ENCODE measurements at regions not wholly inside any gene's neighbourhood (a gene's known extent, or its start where the extent isn't known, plus 50 kb on each side); places are given as distances from the start of the nearest gene placed in this dataset.

DNA sequence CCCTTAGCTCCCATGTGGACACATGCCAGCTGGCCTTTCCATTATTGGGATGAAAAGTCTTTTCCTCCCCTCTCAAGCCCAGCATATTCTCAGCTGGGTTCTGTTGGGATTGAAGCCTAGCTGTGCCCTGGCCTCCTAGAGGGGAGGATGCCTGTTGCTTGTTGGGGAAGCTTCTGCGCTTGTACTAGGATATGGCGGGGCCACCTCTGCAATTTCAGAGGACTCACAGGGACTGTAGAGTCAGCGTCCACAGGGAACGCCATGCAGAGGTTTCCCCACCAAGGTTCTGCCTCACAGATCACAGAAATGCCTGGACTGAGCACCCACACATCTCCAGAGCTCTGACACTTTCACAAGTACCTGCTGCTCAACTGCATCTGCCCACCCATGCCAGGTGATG, 288.7 kb upstream of the FOXQ1 start:
- no peak for DNase-seq

DNA sequence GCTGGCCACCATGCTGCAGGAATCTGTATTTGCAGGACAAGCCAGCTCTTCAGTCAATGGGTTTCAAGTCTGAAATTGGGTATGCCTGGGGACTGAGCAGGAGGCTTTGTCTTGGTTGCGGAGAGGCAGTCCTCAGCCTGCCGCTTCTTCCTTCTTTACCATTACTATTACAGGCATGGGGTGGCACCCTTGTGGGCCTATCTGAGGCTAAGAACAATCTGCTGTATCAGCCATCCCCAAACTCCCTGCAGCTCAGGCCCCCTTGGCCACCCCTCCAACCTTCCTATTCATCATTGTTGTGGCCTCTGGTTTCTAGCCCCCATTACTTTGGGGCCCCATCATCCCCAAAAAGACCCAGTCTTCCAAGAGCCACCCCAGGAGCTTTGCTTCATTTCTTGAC, 289.2 kb upstream of the FOXQ1 start:
- no peak for DNase-seq

DNA sequence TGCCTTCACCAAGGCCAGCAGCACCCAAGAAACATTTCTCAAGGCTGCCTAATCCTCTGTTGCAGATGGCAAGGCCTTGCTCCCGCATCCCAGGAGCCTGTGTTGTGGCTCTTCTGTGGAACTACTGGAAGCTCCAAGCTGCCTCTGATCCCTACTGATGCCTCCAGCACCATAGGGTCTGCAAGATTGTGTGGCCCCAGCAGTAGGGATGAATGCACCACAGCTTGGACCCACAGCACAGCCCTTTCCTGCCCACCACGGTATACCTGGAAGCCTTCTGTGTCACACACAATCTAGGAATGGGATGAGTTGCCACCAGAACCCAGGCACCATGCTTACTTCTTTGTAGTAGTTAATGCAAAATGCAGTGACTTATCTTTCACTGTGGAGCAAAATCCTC, 291.1 kb upstream of the FOXQ1 start:
- no peak for DNase-seq

DNA sequence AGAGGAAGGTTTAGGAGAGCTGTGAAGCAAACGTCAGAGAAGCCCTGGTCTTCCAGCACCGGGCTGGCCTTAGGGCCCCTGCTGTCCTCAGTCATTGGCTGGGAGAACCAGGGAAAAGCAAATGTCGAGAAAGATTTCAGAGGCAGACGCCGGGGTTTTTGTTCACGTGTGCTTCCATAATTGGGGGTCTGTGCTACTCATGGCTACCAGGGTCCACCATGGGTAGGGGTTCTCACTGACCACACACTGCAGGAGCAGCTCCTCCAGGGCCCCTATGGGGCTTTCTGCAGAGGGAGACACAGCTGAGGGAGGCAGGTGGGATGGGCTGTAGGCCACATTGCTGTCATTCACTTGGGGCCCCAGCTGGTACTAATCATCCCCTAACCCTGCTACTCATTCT, 291.8 kb upstream of the FOXQ1 start:
- no peak for DNase-seq

DNA sequence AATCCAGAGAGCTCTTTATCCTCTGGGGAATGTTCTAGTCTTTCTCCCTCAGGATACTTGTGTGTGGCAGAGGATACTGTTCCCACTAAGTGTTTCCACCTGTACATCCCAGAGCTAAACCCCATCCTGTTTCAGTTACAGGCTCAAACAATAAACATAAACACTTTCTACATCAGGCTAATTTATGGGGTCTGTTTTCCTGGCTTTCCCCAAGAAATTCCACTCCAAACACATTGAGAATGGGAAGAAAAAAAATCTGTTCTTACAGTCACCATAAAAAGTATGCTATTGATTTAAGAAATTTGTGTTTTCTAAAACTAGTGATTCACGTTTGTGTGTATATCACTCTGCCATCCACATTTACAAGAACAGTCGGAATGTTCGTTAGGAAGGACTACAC, 293.9 kb upstream of the FOXQ1 start:
- DNase-seq: no peak

DNA sequence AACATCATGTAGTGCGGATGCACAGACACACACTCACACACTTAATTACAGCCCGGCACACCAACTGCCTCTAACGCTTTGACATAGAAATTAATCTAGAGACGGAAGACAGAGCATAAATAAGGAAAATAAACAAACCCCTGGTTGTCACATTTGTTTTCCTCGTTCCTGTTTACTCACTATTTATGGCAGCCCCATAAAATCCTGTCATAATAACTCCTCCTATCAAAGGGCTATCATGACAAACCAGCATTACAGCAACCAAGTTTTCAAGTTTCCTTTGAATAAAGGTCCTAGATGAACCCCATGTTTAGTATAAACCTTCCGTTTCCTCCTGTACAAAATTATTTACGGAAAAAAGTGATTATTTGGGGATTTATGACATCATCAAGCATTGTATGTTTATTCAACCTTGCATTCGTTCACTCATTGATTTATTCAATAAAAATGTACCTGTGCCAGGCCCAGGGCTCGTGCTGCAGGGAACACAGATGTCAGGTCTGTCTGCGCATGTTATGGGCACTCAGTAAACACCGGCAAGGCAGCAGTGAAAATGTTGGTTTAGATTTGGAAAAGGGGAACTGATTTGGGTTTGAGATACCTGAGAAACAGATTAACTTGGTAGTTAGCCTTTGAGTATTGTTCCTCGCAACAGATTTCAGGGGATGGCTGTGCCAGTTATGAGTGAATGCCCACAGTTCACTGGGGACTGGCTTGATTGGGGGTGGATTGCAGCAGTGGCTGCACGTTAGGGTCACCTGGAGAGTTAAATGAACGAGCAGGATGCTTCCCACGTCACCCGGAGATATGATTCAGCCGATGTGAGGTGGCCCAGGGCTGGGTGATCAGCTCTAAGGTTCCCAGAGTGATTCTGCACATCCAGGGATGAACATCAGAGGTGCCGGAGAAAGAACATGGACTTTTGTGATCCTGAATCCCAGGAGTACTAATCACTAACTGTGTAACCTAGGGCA, 295.3 kb upstream of the FOXQ1 start:
- no peak for DNase-seq

DNA sequence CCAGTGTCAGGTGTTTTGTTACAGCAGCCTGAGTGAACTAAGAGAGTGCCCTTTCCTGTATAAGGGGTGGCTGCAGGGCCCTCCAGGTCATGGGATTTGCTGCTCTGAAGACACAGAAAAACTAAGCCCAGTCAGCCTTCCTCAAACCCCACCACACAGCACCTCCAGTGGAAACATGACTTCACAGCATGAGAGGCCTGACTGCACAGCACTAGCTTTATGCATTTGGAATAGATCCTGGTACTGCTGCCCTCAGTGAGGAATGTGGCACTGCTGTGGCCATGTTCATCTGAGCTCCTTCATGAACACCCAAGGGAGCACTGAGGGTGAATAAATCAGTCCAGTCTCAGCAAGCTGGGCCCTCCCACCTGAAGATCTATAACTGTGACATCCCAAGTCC, 296.1 kb upstream of the FOXQ1 start:
- DNase-seq: no peak

DNA sequence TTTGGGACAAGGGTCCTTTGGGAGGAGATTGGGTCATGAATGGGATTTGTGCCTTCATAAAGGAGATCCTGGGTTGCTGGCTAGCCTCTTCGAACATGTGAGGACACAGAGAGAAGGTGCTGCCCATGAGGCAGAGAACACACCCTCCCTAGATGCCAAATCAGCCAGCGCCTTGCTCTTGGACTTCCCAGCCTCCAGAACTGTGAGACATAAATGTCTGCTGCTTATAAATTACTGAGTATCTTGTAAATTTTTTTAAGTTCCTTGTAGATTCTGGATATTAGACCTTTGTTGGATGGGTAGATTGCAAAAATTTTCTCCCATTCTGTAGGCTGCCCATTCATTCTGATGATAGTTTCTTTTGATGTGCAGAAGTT, 297.5 kb upstream of the FOXQ1 start:
- no peak for DNase-seq

DNA sequence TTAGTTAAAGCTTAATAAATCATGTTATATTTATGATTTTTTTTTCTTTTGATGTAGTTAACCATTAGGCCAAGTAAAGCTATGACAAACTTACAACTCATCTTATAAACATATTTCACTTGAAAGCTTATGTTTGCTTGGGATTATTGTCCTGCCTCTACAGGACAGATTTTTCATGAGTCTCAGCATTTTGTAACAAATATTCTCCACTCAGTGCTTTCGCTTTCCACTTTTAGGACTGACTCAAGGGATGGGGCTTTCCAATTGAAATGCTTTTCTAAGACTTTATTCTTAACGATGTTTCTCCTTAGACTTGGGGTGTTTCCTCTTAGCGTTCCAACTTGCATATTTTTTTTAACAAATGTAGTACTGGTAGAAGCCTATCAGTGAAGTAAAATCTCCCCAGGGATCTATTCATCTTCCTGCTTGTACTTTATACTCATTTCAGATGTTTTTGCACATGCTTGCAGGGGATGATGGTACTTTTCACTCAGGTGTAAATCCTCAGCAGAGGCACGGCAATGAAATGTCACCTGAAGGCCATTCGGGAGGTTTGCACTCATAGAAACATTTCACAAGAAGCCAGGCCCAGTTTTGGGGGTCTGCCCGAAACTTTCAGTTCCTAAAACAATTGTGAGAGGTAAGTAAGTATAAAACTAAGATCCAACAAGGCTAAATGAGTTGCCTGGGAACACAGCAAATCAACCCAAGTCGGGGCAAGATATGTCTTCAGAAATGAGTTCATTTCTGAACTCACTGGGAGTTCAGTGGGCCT, 298.1 kb upstream of the FOXQ1 start:
- no peak for DNase-seq

DNA sequence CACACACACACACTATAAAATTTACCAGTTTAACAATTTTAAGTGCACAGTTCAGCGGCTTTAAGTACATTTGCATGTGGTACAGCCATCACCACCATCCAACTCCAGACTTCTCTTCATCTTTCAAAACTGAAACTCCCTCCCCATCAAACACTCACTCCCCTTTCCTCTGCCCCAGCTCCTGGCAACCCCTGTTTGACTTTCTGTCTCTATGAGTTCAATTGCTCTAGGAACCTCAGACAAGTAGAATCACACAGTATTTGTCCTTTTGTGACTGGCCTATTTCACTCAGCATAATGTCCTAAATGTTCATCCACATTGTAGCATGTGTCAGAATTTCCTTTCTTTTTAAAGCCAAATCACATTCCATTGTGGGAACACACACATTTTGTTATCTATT, 302.8 kb upstream of the FOXQ1 start:
- DNase-seq: no peak

DNA sequence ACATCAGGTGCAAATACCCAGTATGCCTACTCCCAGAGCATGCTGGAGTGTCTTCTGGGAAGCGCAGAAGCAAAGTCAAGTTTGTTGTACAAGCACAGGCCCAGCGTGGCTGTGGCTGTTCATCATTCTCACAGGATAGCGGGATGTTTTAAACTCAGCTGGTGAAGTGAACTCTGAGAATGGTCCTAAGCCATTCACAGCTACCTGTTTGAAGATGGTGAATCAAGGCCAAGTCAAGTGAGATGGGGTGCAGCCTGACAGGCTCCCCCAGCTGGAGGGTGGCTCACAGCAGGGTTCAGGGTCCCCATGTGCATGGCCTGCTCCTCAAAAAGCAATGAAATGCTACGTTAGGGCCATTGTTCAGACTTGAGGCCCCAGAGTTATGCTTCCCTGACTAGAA, 304.7 kb upstream of the FOXQ1 start:
- DNase-seq: no peak

DNA sequence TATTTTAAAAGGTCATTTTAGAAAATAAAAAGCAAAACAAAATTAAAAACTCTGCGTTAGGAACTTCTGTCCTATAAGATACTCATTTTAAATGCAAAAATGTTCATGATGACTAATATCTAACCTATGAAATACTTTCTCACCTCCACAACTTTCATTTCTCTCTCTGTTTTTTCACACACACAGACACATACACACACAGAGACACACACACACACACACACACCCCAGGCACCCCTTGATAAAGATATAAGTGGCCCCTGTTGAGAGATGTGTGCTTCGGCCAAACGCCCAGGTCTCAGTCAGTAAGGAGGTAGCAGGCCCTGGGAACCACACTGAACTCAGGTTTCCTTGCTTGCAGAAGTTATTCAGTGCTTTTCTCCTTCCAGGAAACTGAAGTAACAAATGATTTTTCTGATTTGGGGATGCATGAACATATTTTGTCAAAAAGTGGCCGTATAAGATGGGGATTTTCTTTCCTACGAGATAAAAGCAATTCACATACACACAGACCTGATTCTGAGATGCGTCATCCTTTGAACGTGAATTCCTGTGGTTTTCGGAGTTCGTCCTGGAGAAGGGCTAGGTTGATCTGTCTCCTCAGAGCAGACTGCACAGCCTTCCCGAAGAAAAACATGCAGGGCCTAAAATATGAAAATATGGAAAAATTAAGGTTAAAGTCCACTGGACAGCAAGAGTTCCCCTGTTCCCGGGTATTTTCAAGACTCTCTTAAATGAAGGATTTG, 306.8 kb upstream of the FOXQ1 start:
- DNase-seq: no peak

DNA sequence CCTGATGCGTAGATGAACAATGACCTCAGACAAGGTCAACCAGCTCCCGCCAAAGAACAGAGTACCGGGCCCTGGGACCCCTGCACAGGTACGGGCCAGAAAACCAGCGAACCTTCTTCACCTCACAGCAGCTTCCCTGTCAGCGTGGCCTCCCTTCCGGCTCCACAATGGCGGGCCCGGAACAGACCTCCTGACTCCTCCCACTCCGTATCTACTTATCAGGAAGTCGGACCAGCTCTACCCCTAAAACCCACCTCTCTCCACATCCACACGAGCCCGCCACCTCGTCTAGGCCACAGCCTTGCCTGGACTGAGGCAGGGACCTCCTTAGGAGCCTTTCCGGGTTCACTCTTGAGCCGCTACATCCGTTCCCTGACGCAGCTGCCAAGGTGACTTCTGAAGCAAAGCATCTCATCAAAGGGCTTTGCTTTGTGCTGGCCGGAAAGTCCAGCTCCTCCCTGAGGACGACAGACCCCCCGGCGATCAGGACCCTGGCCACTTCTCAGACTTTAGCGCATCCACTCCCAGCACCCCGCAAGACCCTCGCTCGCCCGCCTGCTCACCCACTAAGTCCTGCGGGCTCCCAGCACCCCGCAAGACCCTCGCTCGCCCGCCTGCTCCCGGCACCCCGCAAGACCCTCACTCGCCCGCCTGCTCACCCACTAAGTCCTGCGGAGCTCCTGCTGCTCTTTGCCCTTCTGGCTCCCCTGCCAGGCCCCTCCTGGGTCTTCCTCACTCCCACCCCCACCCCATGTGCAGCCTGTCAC, 308.3 kb upstream of the FOXQ1 start:
- no peak for DNase-seq

DNA sequence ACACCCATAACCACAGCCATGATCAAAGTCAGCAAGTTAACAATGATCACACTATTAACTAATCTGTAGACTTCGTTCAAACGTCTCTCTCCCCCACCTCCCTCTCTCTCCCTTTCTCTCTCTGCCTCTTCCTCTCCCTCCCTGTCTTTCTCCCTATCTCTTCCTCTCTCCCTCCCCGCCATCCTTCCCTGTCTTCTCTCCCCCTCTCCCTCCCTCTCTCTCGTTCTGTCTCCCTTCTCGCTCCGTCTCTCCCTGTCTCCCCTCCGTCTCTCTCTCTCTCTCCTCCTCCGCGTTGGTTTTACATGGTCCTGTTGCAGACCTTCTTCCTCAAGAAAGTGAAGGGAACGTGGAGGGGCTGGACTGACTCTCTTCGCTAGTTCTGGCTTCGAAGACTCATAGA, 308.9 kb upstream of the FOXQ1 start:
- no peak for DNase-seq

DNA sequence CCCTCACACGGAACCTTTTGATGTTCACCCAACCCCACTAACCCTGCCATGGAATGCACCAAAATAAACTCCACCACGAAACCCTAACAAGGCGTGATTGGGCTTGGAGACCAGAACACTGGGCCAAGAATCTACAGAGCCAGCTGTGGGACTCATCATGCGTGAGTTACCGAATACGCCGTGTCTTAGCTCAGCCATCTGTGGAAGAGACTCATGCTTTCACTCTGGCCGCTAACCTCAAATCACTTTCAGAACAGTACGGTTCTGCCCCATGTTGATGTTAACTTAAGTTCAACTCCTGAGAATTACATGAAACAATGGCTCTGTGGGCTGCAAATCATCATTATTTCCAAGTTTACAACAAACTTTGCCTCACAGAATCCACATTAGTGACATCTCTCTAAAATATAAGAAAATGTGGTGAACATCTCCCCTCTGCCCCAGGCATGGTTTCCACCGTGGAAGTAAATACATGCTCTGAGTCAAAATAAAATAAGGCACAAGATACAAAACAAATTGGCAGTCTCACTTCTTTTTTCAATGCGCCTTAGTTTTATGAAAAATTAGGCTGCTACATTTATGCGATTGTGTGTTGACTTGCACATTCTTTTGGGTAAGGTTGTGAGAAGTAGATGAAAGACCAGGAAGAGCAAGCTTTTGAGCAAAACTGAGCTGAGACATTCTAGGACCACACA, 308.9 kb upstream of the EXOC2 start:
- no peak for DNase-seq

DNA sequence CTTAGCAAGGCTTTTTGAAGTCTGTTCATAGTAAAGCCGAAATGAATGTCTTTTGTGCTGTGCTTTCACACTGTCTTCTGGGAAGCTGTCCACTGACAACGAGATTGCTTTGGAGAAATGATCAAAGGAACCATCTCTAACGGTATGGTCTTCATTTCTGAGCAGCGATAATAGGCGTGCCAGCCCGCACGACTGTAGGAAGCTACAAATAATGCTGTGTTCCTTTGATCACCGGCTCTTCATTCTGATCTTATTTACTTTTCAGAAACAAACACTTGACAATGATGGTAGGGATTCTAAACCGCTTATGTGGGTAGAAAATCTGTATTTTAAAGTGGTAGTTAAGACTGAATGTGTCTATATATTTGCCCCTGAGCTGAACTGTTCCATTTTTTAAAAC, 306.6 kb upstream of the EXOC2 start:
- DNase-seq: no peak

DNA sequence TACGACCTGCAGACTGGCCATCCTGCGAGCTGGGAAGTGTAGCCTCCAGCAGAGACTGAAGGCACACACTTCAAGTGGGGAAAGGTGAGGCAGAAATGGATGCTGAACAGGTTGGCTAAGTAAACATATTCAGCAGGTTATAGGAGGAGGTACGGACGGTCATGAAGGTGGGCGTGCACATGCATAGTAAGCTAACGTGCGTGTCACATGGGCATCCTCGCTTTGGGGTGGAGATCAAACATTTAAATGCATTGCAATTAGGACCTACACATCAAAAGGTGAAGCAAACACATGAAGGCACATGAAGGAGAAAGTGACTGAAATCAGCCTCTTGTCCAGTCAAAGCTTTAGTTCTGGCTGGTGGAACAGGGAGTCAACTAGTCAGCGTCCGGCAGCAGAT, 305.6 kb upstream of the EXOC2 start:
- DNase-seq: no peak

DNA sequence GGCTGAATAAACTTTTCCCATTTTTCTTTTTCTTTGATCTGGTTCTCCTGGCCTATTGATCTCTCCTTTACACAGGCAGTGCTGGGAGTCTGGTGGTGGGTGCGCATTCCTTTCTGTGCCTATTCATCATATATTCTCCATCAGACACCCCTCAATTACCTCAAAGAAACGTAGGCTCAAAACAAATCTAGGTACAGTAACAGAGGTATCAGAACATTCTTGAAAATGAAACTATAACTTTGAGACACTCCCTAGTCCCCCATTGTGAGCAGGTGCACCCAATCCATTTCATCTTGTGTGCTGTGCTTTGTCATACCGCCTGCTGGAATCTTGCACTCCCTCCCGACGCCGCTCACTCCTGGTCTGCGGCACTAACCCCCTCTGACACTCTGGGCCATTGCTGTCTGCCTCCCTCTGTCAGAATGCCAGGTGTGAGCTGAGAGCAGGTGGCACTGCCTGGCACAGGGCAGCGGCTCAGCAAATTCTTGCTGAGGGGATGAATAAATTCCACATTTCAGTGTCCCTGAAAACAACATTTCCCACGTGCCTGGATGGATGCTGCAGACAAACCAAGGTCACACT, 303.4 kb upstream of the EXOC2 start:
- DNase-seq: no peak

DNA sequence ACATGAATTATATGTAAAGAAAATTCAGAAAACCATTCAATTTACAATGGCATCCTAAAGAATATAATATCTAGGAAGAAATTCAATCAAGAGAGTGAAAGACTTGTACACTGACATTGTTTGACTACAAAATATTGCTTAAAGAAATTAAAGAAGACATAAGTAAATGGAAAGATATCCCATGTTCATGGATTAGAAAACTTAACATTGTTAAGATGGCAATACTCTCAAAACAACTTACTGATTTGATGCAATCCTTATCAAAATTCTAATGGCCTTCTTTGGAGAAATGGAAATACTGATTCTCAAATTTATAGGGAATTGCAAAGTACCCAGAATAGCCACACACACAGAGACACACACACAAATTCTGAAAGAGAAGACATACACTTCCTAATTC, 298.3 kb upstream of the EXOC2 start:
- no peak for DNase-seq

DNA sequence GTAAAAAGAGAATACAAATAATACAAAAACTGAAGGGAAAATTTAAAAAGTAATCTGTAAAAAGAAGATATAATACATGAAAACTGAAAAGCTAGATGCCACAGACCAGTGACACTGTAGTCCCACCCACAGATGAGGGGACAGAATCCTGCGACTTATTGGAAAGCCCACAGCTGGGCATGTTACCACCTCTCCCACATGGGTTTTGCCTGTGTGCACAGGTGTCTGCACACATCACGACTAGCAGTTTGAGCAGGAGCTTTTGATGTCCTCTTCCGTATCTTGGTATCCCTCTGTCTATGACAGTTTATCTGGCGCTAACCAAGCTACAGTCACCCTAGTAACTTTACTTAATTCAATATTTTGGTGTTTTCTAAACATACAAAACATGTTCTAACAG, 291.1 kb upstream of the EXOC2 start:
- DNase-seq: no peak

DNA sequence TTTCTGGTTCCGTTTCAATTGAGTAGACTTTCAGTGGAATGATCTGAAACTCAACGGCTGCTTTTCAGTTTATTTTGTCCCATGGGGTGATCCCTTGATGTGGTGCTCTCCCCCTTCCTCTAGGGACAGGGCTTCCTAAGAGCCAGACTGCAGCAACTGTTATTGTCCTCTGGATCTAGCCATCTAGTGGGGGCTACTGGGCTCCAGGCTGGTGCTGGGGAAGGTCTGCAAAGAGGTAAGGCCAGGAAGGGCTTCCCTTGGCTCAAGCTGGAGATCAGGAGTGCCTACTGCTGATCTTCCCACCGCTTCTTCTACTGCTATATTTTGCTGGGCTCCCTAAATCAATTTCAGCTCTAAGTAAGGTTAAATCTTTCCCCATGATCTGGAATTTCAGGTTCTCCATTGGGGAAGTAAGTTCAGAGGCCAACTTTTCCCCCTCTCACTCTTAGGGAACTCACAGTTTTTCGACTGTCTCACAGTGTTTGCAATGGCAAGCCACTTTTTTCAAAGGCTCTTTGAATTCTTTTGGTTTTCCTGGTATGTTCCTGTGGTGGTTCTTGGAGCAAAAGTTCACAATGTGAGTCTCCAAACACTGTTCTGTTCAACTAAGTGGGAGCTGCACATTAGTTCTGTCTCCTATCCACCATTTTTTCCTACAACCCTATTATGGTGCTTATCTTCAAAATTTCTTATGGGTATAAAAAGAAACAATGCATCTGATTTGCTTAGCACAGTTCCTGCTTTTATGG, 286.2 kb upstream of the EXOC2 start:
- DNase-seq: no peak

All from CD4-positive, alpha-beta T cell treated with Interleukin-21 for 1 hour (primary cell).